Mesenchymal stem cell (in vitro differentiated cells and primary cell): ENCODE measurements at regions not wholly inside any gene's neighbourhood (a gene's known extent, or its start where the extent isn't known, plus 50 kb on each side); places are given as distances from the start of the nearest gene placed in this dataset.
A peak's percentile ranks its signal among the peaks of the same experiment; 100 is the strongest.

Experiments used
- DNase-seq: peaks from one replicate; pipeline ENCODE4 v3.0.0-alpha.2; 2013
- H2AFZ ChIP-seq: one replicate; pipeline ENCODE4 v1.6.1; 2013; ENCODE audit warnings: low read depth, mild to moderate bottlenecking, control low read depth, inconsistent platforms, low read length, moderate library complexity
- H2AK5ac ChIP-seq: 2 replicates; pipeline ENCODE4 v1.6.1; 2013; ENCODE audit warnings: low read length, moderate library complexity, mild to moderate bottlenecking, inconsistent platforms; ENCODE audit not compliant: severe bottlenecking
- H2BK120ac ChIP-seq: one replicate; pipeline ENCODE4 v1.6.1; 2013; ENCODE audit warnings: low read depth, mild to moderate bottlenecking, inconsistent platforms, low read length, moderate library complexity
- H2BK12ac ChIP-seq, 2 experiments: one replicate each; pipeline ENCODE4 v1.6.1; 2013; ENCODE audit warnings: inconsistent platforms in 2 of 2, low read length in 2 of 2, mild to moderate bottlenecking in 2 of 2, moderate library complexity in 2 of 2, control low read depth in 1 of 2
- H2BK15ac ChIP-seq: one replicate; pipeline ENCODE4 v1.6.1; 2013; ENCODE audit warnings: mild to moderate bottlenecking, low read depth, inconsistent platforms; ENCODE audit not compliant: poor library complexity, severe bottlenecking
- H2BK5ac ChIP-seq: 2 replicates; pipeline ENCODE4 v1.6.1; 2013; ENCODE audit warnings: low read depth, mild to moderate bottlenecking, low read length, control low read depth, inconsistent platforms; ENCODE audit not compliant: poor library complexity, severe bottlenecking
- H3K14ac ChIP-seq, 2 experiments: one replicate each; pipeline ENCODE4 v1.6.1; 2013; ENCODE audit warnings: inconsistent platforms in 2 of 2, low read length in 2 of 2, control low read depth in 1 of 2, mild to moderate bottlenecking in 1 of 2, moderate library complexity in 1 of 2
- H3K18ac ChIP-seq, 2 experiments: one replicate each; pipeline ENCODE4 v1.6.1; 2013; ENCODE audit warnings: inconsistent platforms in 2 of 2, low read length in 2 of 2, control low read depth in 1 of 2, low read depth in 1 of 2, mild to moderate bottlenecking in 1 of 2
- H3K23ac ChIP-seq, 2 experiments: one replicate each; pipeline ENCODE4 v1.6.1; 2013; ENCODE audit warnings: inconsistent platforms in 2 of 2, low read length in 2 of 2, mild to moderate bottlenecking in 2 of 2, moderate library complexity in 2 of 2, control low read depth in 1 of 2
- H3K27ac ChIP-seq: 2 replicates; pipeline ENCODE4 v1.5.1; 2013; ENCODE audit warnings: mild to moderate bottlenecking, moderate library complexity, low read length, control low read depth, inconsistent platforms; ENCODE audit not compliant: poor library complexity, severe bottlenecking
- H3K27me3 ChIP-seq, 2 experiments: 2 replicates each; pipeline versions ENCODE4 v1.6.1 to v1.7.0; 2013; ENCODE audit warnings: low read length in 2 of 2, mild to moderate bottlenecking in 2 of 2, moderate library complexity in 2 of 2, control low read depth in 1 of 2, inconsistent platforms in 1 of 2; ENCODE audit not compliant: control insufficient read depth in 1 of 2, insufficient read depth in 1 of 2
- H3K36me3 ChIP-seq, 2 experiments: 2 replicates each; pipeline versions ENCODE4 v1.6.1 to v1.7.0; 2013; ENCODE audit warnings: low read length in 2 of 2, control low read depth in 1 of 2, inconsistent platforms in 1 of 2, low read depth in 1 of 2, mild to moderate bottlenecking in 1 of 2; ENCODE audit not compliant: insufficient read depth in 2 of 2, control insufficient read depth in 1 of 2
- H3K4ac ChIP-seq, 2 experiments: one replicate each; pipeline ENCODE4 v1.6.1; 2013; ENCODE audit warnings: inconsistent platforms in 2 of 2, low read length in 2 of 2, mild to moderate bottlenecking in 2 of 2, moderate library complexity in 2 of 2, control low read depth in 1 of 2, low read depth in 1 of 2
- H3K4me1 ChIP-seq: 2 replicates; pipeline ENCODE4 v1.6.1; 2013; ENCODE audit warnings: low read depth, low read length, control low read depth; ENCODE audit not compliant: control insufficient read depth, insufficient read depth
- H3K4me2 ChIP-seq: 2 replicates; pipeline ENCODE4 v1.6.1; 2013; ENCODE audit warnings: low read length, mild to moderate bottlenecking, inconsistent platforms; ENCODE audit not compliant: poor library complexity, severe bottlenecking
- H3K4me3 ChIP-seq, 2 experiments: 2 replicates each; pipeline versions ENCODE4 v1.5.1 to v1.7.0; 2013; ENCODE audit warnings: low read length in 2 of 2, mild to moderate bottlenecking in 2 of 2, control low read depth in 1 of 2, low read depth in 1 of 2; ENCODE audit not compliant: insufficient read depth in 1 of 2
- H3K79me1 ChIP-seq: replicated peaks from 2 replicates; pipeline ENCODE4 v1.6.1; 2013; ENCODE audit warnings: mild to moderate bottlenecking, control low read depth, low read length, inconsistent platforms; ENCODE audit not compliant: poor library complexity, severe bottlenecking
- H3K9ac ChIP-seq: 2 replicates; pipeline ENCODE4 v1.7.0; 2013; ENCODE audit warnings: mild to moderate bottlenecking, low read length, moderate library complexity
- H3K9me3 ChIP-seq: 2 replicates; pipeline ENCODE4 v1.7.0; 2013; ENCODE audit warnings: mild to moderate bottlenecking, low read length; ENCODE audit not compliant: control insufficient read depth
- H4K8ac ChIP-seq: one replicate; pipeline ENCODE4 v1.6.1; 2013; ENCODE audit warnings: inconsistent platforms, mild to moderate bottlenecking, low read length, moderate library complexity
- H4K91ac ChIP-seq: one replicate; pipeline ENCODE4 v1.6.1; 2013; ENCODE audit warnings: mild to moderate bottlenecking, low read length, inconsistent platforms
- WGBS: methylation state at CpG from one replicate; pipeline ENCODE4 v1.1.7; 2013; ENCODE audit warnings: mixed read lengths; 5-methylcytosine and 5-hydroxymethylcytosine counted together

- Histone ChIP-seq H2BK5ac (no peak overlapping the region), H3K9ac (no peak overlapping the region), H2BK120ac (no peak overlapping the region), H3K4me3 (no peak overlapping the region), H2AK5ac (no peak overlapping the region), H2BK15ac (no peak overlapping the region), H3K18ac (no peak overlapping the region), H3K4me1 (peaks cover 6% of the 10 kb centered on the region), H3K27me3 (no peaks in the 10 kb centered on the region), H3K23ac (no peak overlapping the region), H4K8ac (no peak overlapping the region), H2BK12ac (no peak overlapping the region), H3K9me3 (no peaks in the 10 kb centered on the region), H3K79me1 (no peaks in the 10 kb centered on the region), H4K91ac (no peak overlapping the region), H3K36me3 (no peaks in the 10 kb centered on the region), H3K27ac (no peak overlapping the region), H3K4me2 (no peak overlapping the region), H3K4ac (no peak overlapping the region), H3K14ac (no peak overlapping the region), H2AFZ (no peak overlapping the region)
- no peak for DNase-seq
- WGBS, result 81% methylated on average over 7 of the region's 7 CpGs
Observed at GRCh38 chr1:231108516-231109302, 53.1 kb upstream of the TRIM67 start.

GRCh38 chr1:231107600-231108326 lies 54.1 kb upstream of the TRIM67 start:
- H2BK15ac ChIP-seq, result no peak overlapping the region
- H3K14ac ChIP-seq, result no peak overlapping the region
- H3K23ac ChIP-seq, result no peak overlapping the region
- H2AFZ ChIP-seq, result no peak overlapping the region
- no peak overlapping the region for H4K91ac ChIP-seq
- no peak overlapping the region for H2BK12ac ChIP-seq
- H2BK5ac ChIP-seq, result no peak overlapping the region
- no peak overlapping the region for H3K27ac ChIP-seq
- no peaks in the 10 kb centered on the region for H3K79me1 ChIP-seq
- no peak overlapping the region for H3K4me3 ChIP-seq
- H3K9me3 ChIP-seq, result no peaks in the 10 kb centered on the region
- H3K9ac ChIP-seq, result no peak overlapping the region
- 75% methylated on average over 12 of the region's 12 CpGs for WGBS
- no peak overlapping the region for H2BK120ac ChIP-seq
- no peaks in the 10 kb centered on the region for H3K27me3 ChIP-seq
- no peaks in the 10 kb centered on the region for H3K36me3 ChIP-seq
- H4K8ac ChIP-seq, result no peak overlapping the region
- DNase-seq, result no peak
- no peak overlapping the region for H3K4ac ChIP-seq
- peaks cover 6% of the 10 kb centered on the region for H3K4me1 ChIP-seq
- H3K18ac ChIP-seq, result no peak overlapping the region
- H2AK5ac ChIP-seq, result no peak overlapping the region
- H3K4me2 ChIP-seq, result no peak overlapping the region

GRCh38 chr1:231107151-231107550 lies 54.7 kb upstream of the TRIM67 start:
- Histone ChIP-seq H2BK12ac (no peak overlapping the region), H3K27ac (no peak overlapping the region), H3K36me3 (no peaks in the 10 kb centered on the region), H3K4me3 (peak overlapping the region in 1 of 2 experiments; percentile 6), H2BK120ac (no peak overlapping the region), H3K4ac (no peak overlapping the region), H2AK5ac (no peak overlapping the region), H3K79me1 (no peaks in the 10 kb centered on the region), H3K27me3 (no peaks in the 10 kb centered on the region), H3K9me3 (no peaks in the 10 kb centered on the region), H3K18ac (no peak overlapping the region), H3K4me1 (peaks cover 6% of the 10 kb centered on the region), H2BK5ac (no peak overlapping the region), H3K4me2 (no peak overlapping the region), H3K14ac (no peak overlapping the region), H4K91ac (no peak overlapping the region), H2AFZ (no peak overlapping the region), H3K9ac (no peak overlapping the region), H3K23ac (no peak overlapping the region), H4K8ac (no peak overlapping the region), H2BK15ac (no peak overlapping the region)
- no peak for DNase-seq
- 89% methylated on average over 8 of the region's 8 CpGs for WGBS

- H3K4me3 ChIP-seq, result no peak overlapping the region
- H3K4me2 ChIP-seq, result peak overlapping the region; percentile 2
- H2BK5ac ChIP-seq, result no peak overlapping the region
- H3K27me3 ChIP-seq, result no peaks in the 10 kb centered on the region
- H4K8ac ChIP-seq, result no peak overlapping the region
- H3K14ac ChIP-seq, result no peak overlapping the region
- H3K9me3 ChIP-seq, result no peaks in the 10 kb centered on the region
- no peak overlapping the region for H3K18ac ChIP-seq
- H3K4me1 ChIP-seq, result peaks cover 6% of the 10 kb centered on the region
- H3K9ac ChIP-seq, result no peak overlapping the region
- no peak overlapping the region for H3K23ac ChIP-seq
- H3K79me1 ChIP-seq, result no peaks in the 10 kb centered on the region
- no peak overlapping the region for H3K4ac ChIP-seq
- no peak overlapping the region for H2BK120ac ChIP-seq
- H2AK5ac ChIP-seq, result no peak overlapping the region
- no peak overlapping the region for H2AFZ ChIP-seq
- 64% methylated on average over 4 of the region's 5 CpGs for WGBS
- H4K91ac ChIP-seq, result no peak overlapping the region
- H3K36me3 ChIP-seq, result no peaks in the 10 kb centered on the region
- DNase-seq, result peak; percentile 59
- H3K27ac ChIP-seq, result no peak overlapping the region
- H2BK15ac ChIP-seq, result no peak overlapping the region
- no peak overlapping the region for H2BK12ac ChIP-seq
Observed at GRCh38 chr1:231106347-231106746, 55.5 kb upstream of the TRIM67 start.
